GM12878 (cell line): ENCODE measurements at regions not wholly inside any gene's neighbourhood (a gene's known extent, or its start where the extent isn't known, plus 50 kb on each side); places are given as distances from the start of the nearest gene placed in this dataset.

ENCODE experiments used
- CREB1 ChIP-seq: IDR thresholded peaks from 2 replicates; pipeline ENCODE4 v1.6.1; 2012; ENCODE audit warnings: low read depth, mild to moderate bottlenecking, inconsistent platforms
- FOS ChIP-seq: IDR thresholded peaks from 3 replicates; pipeline ENCODE4 v1.6.1; 2011; ENCODE audit warnings: borderline replicate concordance; ENCODE audit not compliant: insufficient read length; ENCODE audit errors: extremely low read depth
- MEF2A ChIP-seq: IDR thresholded peaks from 2 replicates; pipeline ENCODE4 v1.6.1; 2011; ENCODE audit warnings: low read depth, mild to moderate bottlenecking, low read length, moderate library complexity; ENCODE audit not compliant: insufficient read depth
- POLR2A ChIP-seq: IDR thresholded peaks from 2 replicates; pipeline ENCODE4 v1.6.1; 2011; ENCODE audit warnings: low read depth, mild to moderate bottlenecking, low read length
- POLR2AphosphoS5 ChIP-seq: IDR thresholded peaks from 2 replicates; pipeline ENCODE4 v1.6.1; 2011; ENCODE audit warnings: mild to moderate bottlenecking, low read length, inconsistent platforms
- RAD21 ChIP-seq: IDR thresholded peaks from 2 replicates; pipeline ENCODE4 v1.6.1; 2011; ENCODE audit warnings: mild to moderate bottlenecking, low read depth, low read length, moderate library complexity; ENCODE audit not compliant: insufficient read depth
- SMAD5 ChIP-seq: IDR thresholded peaks from 2 replicates; pipeline ENCODE4 v1.6.1; 2016; ENCODE audit warnings: antibody characterized with exemption, low read depth
- SRF ChIP-seq, 2 experiments: IDR thresholded peaks; 2 replicates each; pipeline ENCODE4 v1.6.1; 2011; ENCODE audit warnings: low read depth in 2 of 2, low read length in 2 of 2, mild to moderate bottlenecking in 1 of 2, moderate library complexity in 1 of 2
- YY1 ChIP-seq: IDR thresholded peaks from 2 replicates; pipeline ENCODE4 v1.6.1; 2011; ENCODE audit warnings: low read depth, mild to moderate bottlenecking, low read length
- TF ChIP-seq, protein P1 (sequence below), 3 experiments: IDR thresholded peaks in 2 of 3; conservative IDR thresholded peaks in 1 of 3; 2 replicates each; pipeline ENCODE4 v1.5.1; 2011; ENCODE audit warnings: low read depth in 3 of 3, low read length in 3 of 3, mild to moderate bottlenecking in 3 of 3, control low read depth in 2 of 3, moderate library complexity in 2 of 3, inconsistent platforms in 1 of 3, mixed read lengths in 1 of 3; ENCODE audit not compliant: control insufficient read depth in 2 of 3, insufficient read depth in 1 of 3; ENCODE audit errors: extremely low read depth in 1 of 3
- TF ChIP-seq, protein P2 (sequence below): IDR thresholded peaks from 2 replicates; pipeline ENCODE4 v1.6.1; 2012; ENCODE audit warnings: low read depth, low read length, improper control_type of control experiment
- TF ChIP-seq, protein P3 (sequence below): fragments of 450-650 bp; IDR thresholded peaks from 2 replicates; pipeline ENCODE4 v1.6.1; 2017; ENCODE audit warnings: mild to moderate bottlenecking, moderate library complexity

DNA sequence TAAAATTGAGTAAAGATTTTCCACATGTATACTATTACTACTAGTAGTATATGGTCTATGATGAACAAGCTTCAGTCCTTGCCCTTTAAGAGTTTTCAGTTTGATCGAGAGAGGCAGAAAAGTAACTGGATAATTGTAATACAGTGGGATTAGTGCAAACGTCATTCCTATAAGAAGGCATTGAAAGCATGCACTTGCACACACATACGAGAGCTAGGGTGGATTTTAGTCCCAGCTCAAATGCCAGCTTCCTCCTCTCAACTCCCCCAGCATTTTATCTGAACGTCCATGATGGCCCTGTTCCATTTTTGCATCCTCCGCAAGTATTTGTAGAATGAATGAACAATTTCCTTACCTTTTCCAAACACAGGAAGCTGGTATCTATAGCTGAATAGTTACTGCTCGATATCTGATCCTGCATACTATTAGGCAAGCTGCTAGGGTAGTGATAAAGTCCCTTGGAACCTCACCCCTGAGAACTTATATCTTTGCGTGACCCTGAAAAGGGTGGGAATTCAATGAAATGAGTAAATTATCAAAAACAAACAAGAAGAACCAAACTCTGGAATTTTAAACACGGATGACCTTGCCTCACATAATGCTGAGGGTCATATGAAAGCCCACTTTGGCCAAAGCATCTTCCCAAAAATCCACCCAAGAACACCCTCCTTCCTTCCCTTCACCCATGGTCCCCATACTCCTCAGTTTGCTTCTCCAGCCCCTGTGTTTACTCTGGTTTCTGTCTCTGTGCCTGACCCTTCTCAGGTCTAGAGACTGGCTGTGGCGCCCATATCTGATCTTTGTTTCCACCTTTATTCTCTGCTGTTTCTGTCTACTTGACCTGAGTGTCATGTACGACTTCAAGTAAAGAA, 60.5 kb downstream of the TMEM100 start:
- no peak for TF ChIP-seq CREB1
- TF ChIP-seq, protein P1, sequence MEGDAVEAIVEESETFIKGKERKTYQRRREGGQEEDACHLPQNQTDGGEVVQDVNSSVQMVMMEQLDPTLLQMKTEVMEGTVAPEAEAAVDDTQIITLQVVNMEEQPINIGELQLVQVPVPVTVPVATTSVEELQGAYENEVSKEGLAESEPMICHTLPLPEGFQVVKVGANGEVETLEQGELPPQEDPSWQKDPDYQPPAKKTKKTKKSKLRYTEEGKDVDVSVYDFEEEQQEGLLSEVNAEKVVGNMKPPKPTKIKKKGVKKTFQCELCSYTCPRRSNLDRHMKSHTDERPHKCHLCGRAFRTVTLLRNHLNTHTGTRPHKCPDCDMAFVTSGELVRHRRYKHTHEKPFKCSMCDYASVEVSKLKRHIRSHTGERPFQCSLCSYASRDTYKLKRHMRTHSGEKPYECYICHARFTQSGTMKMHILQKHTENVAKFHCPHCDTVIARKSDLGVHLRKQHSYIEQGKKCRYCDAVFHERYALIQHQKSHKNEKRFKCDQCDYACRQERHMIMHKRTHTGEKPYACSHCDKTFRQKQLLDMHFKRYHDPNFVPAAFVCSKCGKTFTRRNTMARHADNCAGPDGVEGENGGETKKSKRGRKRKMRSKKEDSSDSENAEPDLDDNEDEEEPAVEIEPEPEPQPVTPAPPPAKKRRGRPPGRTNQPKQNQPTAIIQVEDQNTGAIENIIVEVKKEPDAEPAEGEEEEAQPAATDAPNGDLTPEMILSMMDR (IDR thresholded peaks at IDR 0.05 in 2 of 3, conservative IDR thresholded peaks at IDR 0.05 in 1 of 3; ENCODE audit: control insufficient read depth in 2 of 3, extremely low read depth in 1 of 3, insufficient read depth in 1 of 3, low read depth in 3 of 3, low read length in 3 of 3): no peak
- no peak for TF ChIP-seq FOS
- no peak for TF ChIP-seq POLR2AphosphoS5
- TF ChIP-seq RAD21: no peak
- TF ChIP-seq, protein P2, sequence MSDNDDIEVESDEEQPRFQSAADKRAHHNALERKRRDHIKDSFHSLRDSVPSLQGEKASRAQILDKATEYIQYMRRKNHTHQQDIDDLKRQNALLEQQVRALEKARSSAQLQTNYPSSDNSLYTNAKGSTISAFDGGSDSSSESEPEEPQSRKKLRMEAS: no peak
- no peak for TF ChIP-seq MEF2A
- TF ChIP-seq SMAD5: no peak
- TF ChIP-seq SRF (IDR thresholded peaks at IDR 0.05; ENCODE audit: low read depth in 2 of 2, low read length in 2 of 2): no peak
- TF ChIP-seq POLR2A: no peak
- no peak for TF ChIP-seq YY1
- TF ChIP-seq, protein P3, sequence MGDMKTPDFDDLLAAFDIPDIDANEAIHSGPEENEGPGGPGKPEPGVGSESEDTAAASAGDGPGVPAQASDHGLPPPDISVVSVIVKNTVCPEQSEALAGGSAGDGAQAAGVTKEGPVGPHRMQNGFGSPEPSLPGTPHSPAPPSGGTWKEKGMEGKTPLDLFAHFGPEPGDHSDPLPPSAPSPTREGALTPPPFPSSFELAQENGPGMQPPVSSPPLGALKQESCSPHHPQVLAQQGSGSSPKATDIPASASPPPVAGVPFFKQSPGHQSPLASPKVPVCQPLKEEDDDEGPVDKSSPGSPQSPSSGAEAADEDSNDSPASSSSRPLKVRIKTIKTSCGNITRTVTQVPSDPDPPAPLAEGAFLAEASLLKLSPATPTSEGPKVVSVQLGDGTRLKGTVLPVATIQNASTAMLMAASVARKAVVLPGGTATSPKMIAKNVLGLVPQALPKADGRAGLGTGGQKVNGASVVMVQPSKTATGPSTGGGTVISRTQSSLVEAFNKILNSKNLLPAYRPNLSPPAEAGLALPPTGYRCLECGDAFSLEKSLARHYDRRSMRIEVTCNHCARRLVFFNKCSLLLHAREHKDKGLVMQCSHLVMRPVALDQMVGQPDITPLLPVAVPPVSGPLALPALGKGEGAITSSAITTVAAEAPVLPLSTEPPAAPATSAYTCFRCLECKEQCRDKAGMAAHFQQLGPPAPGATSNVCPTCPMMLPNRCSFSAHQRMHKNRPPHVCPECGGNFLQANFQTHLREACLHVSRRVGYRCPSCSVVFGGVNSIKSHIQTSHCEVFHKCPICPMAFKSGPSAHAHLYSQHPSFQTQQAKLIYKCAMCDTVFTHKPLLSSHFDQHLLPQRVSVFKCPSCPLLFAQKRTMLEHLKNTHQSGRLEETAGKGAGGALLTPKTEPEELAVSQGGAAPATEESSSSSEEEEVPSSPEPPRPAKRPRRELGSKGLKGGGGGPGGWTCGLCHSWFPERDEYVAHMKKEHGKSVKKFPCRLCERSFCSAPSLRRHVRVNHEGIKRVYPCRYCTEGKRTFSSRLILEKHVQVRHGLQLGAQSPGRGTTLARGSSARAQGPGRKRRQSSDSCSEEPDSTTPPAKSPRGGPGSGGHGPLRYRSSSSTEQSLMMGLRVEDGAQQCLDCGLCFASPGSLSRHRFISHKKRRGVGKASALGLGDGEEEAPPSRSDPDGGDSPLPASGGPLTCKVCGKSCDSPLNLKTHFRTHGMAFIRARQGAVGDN: no peak
